HK-2 (cell line): ENCODE measurements at regions not wholly inside any gene's neighbourhood (a gene's known extent, or its start where the extent isn't known, plus 50 kb on each side); places are given as distances from the start of the nearest gene placed in this dataset.

ENCODE experiments used
- DNase-seq: peaks from one replicate; pipeline ENCODE4 v3.0.0-alpha.2; 2018; ENCODE audit not compliant: unreplicated experiment

DNA sequence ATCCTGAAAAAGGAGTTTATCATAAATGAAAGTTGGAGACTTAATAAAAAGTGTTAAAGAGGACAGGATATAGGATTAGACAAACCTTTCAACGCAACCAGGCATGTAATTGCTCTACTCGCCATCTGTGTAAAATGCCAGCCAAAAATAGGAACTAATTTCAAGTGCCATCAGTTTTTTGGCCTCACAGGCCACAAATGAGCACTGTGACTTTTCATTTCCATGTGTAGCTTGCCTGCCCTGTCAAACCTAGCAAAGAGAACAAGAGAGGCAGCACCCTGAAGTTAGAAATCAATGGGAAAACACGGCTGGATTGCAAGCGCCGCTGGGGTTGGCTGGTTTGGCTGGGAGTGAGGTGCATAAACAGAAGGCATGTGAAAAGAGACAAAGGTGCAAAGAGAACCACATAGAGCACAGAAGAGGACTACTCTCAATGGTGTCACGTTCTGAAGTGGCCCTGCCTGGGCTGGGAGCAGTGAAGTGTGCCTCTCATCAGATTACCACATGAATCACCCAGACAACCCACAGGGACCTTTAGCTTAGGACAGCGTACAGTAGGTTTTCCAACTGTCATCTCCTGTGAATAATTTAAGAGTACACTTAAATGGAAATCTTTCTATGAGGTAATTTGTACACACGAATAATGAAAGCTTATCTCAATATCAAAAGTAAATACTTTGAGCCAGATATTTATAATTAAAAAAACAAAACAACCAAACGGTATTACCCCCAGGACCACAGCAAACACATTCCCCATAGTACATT lies 78.0 kb upstream of the NHSL1 start:
- peak; percentile 46 for DNase-seq

GRCh38 chr6:138580040-138580439 lies 80.7 kb upstream of the NHSL1 start:
- DNase-seq: no peak

DNA sequence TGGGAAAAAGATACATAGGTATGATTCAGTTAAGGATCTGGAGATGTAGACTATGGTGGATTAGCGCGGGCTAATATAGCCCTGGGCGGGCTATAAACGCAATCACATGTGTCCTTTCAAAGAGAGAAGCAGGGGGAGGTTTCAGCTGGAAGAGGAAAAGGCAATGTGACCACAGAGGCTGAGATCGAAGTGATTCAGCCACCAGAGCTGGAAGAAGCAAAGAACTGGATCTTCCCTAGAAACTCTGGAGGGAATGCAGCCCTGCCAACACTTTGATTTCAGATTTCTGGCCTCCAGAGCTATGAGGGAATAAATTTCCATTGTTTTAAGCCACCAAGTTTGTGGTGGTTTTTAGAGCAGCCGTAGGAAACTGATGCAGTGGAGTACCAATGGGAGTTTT lies 81.5 kb upstream of the NHSL1 start:
- no peak for DNase-seq

- DNase-seq: no peak
Observed at GRCh38 chr6:138582573-138582972, 83.3 kb upstream of the NHSL1 start.

- DNase-seq: no peak
Observed at GRCh38 chr6:138586638-138587037, 87.3 kb upstream of the NHSL1 start.

GRCh38 chr6:138588805-138589434 lies 89.6 kb upstream of the NHSL1 start:
- peak; percentile 58 for DNase-seq

GRCh38 chr6:138590796-138591709 lies 91.8 kb upstream of the NHSL1 start:
- DNase-seq: peak; percentile 52

- DNase-seq: no peak
Observed at GRCh38 chr6:138592749-138593123, 93.4 kb upstream of the NHSL1 start.

DNA sequence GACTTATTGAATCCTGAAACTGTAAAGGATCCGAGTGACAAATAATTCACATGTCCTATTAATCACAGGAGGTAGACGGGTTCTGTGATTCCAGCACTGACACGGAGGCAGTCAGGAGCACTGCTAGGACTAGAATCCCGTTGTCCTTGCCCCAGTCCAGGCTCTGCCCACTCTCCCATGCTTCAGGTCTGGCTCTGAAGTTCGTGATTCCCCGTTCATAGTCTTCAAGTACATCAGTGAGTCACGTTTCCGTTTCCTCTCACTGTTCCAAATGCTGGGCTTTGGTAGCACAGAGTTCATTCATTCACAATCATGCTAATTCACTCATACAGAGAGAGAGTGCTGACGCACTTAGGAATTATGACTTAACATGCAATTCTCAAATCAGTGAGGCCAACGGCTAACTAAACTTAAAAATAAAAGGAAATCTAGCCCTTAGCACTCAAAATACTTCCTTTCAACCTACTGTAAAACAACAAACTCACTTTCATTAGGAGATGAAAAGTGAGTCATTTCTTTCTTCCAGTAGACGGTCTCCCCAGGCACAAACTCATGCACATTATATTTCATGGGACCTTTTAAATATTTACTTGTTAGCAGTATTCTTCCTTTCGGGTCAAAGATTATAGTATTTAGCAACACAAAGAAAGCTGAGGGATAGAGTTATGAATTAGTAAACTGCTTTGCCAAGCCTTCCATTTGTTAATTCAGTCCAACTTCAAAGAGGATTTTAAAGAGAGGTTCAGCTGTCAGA lies 94.0 kb upstream of the NHSL1 start:
- DNase-seq: peak; percentile 58

DNA sequence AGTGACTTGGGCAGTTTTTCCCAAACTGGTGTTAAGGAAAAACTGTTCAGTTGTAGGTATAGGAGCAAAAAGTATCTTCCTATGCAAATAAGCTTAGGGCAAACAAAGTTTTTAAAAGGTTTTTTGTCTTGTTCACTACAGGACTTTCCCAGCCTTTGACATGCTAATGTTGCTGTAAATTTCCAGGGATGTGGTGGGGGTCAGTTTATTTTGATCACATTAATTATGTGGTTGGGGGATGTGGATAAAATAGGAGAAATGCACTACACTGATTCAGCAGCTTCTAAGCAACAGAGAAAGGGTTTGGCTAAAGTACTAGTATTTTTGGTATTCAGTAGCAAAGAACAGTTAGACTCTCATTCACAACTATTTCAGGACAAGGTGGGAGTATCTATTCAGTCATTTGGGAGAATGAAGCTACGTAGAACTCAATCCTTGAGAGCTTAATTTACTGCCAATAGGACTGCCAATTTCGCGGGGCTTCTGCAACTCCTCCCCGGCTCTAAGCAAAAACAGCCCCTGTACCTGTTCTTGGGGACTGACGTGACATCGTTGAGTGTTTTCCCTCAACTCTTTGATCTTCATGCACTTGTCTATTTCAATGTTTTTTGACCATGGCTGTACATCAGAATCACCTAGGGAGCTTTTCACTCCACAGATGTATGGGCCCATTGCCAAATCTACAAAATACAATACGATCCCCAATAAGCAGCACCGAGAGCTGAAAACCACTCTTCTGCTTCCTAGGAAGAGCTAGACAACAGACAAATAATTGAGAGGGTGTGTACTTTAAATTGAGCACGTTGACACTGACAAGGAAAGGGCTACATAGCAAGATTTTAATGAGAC lies 94.8 kb upstream of the NHSL1 start:
- DNase-seq: no peak

DNA sequence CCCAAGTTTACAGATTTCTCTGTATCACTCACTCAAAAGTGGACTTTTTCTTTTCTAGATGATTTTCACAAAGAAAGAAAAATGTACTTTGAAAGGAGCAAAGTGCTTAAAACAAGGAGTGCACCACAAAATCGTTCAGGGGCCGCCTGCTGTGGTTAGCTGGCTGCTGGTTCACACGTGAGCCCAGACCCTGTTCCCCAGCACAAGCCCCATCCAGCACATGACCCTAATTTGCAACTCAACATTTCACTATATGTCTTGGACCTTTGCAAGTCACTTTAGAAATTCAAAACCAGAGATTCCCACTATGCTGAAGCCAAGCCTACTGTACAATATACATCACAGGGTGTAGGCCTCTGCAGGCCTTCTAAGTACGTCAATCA lies 95.5 kb upstream of the NHSL1 start:
- DNase-seq: no peak

- no peak for DNase-seq
Observed at GRCh38 chr6:138596126-138596525, 96.8 kb upstream of the NHSL1 start.

- DNase-seq: no peak
Observed at GRCh38 chr6:138596591-138596990, 97.3 kb upstream of the NHSL1 start.

GRCh38 chr6:138597336-138597735 lies 98.0 kb upstream of the NHSL1 start:
- no peak for DNase-seq

DNA sequence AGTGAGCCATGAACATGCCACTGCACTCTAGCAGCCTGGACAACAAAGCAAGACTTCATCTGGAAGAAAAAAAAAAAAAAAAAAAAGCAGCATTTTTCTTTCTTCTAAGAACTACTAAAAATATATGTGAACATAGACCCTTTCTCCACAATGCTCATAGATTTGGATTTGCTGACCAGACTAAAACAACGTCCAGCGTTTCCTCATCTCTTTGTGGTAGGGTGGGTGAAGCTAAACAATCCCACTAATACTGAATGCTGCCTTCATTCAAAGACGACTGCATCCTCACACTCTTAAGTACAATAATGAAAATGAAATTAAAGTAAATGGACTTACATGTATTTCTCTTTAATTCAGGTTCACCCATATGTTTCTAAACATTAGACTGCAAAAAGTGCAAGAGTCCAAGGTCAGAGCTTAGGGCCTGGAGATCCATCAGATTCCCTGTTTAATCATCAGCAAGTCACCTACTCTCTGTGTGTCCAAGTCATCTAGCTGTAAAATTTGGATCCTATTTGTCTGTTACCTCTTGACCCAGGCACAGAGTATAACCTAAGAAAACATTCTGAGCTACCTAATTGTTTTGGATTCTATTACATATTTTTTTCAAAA lies 99.4 kb upstream of the NHSL1 start:
- DNase-seq: no peak

DNA sequence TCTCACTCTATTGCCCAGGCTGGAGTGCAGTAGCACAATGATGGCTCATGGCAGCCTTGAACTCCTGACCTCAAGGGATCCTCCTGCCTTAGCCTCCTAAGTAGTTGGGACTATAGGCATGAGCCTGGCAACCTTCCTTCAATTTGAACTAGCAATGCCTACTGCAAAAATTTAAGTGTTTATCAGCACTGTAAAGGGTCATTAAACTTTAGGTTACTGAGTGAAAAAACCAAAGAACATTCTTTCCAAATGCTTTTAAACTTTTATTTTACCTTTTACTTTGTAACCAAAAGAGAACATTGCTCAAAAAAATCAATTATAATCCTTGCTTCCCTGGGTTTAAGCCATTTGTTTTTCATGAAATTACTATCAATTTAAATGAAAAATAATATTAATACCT lies 101.0 kb upstream of the NHSL1 start:
- no peak for DNase-seq

DNA sequence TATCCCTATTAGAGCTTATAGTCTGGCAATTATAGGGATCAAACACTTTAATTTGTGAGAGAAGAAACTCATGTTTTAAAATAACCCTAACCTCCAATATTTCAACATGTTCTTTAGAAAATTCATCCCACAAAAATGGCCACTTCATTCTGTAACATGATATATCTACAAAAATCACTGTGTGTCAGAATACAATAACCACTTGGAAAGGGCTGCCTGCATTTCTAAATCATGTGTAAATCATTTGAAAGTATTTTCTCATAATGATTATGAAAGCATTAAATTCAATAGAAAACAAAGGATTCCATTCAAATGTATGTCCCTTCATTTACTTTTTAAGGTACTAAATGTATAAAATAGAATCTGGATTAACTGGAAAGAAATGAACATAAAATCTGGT lies 101.4 kb upstream of the NHSL1 start:
- no peak for DNase-seq

DNA sequence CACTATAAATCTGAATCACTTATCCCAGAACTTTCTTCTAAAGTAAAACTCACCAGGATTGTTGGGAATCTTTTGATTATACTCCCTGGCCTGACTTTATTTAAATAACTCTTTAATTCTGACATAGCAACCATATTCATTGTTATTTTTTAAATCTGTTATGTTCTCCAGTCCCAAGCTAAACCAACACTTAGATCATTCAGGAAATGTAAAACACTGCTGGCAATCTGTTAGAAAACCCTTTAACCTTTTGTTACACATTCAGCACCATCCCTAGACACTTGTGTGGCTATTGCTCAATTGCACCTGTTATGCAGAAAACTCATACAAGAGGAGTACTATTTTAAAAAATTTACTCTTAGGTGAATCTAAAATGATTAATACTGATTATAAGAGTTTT lies 101.8 kb upstream of the NHSL1 start:
- no peak for DNase-seq

- DNase-seq: no peak
Observed at GRCh38 chr6:138605958-138606357, 106.7 kb upstream of the NHSL1 start.
